Activated CD8-positive, alpha-beta memory T cell treated with anti-CD3 and anti-CD28 coated beads for 36 hours (primary cell): ENCODE measurements at regions not wholly inside any gene's neighbourhood (a gene's known extent, or its start where the extent isn't known, plus 50 kb on each side); places are given as distances from the start of the nearest gene placed in this dataset.
"Not testable (repeated sequence)": the region's sequence is repeated elsewhere in the genome, so short reads cannot be mapped to it uniquely, and the experiment has no call there.

Experiments used
- CTCF ChIA-PET: fragments of 350-600 bp; sonication (Branson Sonifier 250); formaldehyde crosslinking; loops from one replicate; lab custom pipeline; 2021; ENCODE audit warnings: antibody characterized with exemption; lab: Charles Lee
- POLR2A ChIA-PET: fragments of 350-600 bp; sonication (Branson Sonifier 250); formaldehyde crosslinking; loops from one replicate; lab custom pipeline; 2021; ENCODE audit warnings: antibody characterized with exemption; lab: Charles Lee

DNA sequence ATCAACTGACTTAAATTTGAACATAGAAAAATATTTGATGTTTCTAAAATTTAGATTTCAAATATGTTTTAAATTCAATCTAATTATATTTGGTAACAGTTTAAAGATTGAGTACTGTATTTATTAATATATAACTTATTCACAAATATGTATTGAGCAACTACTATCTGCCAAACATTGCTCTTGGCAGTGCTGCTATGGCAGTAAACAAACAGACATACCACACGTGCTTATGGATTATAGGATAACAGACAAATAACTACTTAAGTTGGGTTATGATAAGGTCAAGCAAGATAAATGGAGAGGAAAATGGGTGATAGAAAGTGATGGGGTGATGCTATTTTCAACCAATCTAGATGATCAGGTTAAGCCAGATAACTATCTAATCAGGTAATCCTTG, 538.1 kb downstream of the C12orf50 start:
- ChIA-PET POLR2A (no interaction called here), CTCF (no interaction called here)

GRCh38 chr12:87469295-87469694, 559.9 kb downstream of the C12orf50 start:
- ChIA-PET POLR2A (no interaction called here), CTCF (no interaction called here)

DNA sequence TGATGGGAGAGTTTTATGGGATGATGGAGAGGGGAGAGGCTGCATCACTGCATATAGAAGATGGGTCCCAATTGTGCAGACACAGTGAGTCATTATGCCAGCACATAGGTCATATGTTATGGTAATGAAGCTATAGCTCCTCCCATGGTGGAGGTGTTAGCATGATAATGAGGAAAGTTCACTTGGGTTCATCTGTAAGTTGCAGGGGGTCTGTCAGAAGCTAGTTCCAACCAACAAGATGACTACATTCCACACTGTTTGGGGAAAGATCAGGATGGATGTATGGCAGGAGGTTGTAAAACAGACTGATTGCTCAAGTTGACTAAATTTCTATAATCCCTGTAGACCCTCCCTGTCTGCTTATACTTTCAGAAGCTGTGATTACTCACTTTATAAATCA, 561.3 kb downstream of the C12orf50 start:
- POLR2A ChIA-PET = no interaction called here
- CTCF ChIA-PET = no interaction called here

GRCh38 chr12:87464565-87464964, 564.6 kb downstream of the C12orf50 start:
- POLR2A ChIA-PET = no interaction called here
- CTCF ChIA-PET = no interaction called here

GRCh38 chr12:87444039-87444438, 585.2 kb downstream of the C12orf50 start:
- CTCF ChIA-PET = interaction anchor here (0.7 kb wide), 1 partner anchor 13 kb away, joined by 5 read pairs; no protein-coding TSS in a partner anchor
- POLR2A ChIA-PET = no interaction called here

DNA sequence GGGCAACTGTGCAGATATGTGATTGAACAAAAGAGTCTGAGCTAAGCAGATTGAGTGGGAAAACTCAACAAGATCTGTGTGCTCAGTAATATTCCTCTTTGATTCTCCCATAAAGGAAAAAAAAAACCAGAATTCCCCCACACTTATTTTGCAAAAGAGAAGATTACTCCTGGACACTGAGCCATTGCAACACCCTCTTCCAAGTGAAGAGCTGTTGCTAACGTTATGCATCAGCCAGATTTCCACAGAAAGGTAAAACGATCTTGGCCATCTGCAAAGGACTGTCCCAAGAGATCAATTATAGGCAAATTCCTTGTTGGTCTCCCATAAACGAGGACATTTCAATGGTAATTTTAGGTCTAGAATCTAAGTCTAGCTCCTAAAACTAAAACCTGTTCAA, 587.7 kb downstream of the C12orf50 start:
- POLR2A ChIA-PET = no interaction called here
- CTCF ChIA-PET = no interaction called here

- POLR2A ChIA-PET = no interaction called here
- CTCF ChIA-PET = no interaction called here
Measured at GRCh38 chr12:87439990-87440827, 589.0 kb downstream of the C12orf50 start.

DNA sequence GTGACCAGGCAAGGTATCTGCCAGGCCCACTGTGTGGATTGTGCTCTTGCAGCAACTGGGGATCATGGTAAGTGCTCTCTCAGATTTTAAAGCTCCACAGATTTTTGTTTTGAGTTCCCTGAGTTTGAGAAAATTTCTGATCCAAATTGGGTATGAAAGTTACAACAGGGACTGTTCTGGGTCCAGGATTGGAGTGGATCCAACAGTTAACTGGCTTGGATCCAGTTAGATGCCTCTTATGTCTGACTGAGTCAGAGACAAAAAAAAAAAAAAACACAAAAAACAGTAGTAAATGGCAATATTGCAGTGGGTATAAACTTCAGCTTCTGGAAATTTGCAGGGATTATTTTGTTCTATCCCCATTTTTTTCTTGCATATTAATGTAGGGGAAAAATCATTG, 598.8 kb downstream of the C12orf50 start:
- ChIA-PET POLR2A (no interaction called here), CTCF (interaction anchor here (0.7 kb wide), 1 partner anchor 14 kb away, joined by 5 read pairs; no protein-coding TSS in a partner anchor)

GRCh38 chr12:87428701-87429277, 600.4 kb downstream of the C12orf50 start:
- POLR2A ChIA-PET = no interaction called here

DNA sequence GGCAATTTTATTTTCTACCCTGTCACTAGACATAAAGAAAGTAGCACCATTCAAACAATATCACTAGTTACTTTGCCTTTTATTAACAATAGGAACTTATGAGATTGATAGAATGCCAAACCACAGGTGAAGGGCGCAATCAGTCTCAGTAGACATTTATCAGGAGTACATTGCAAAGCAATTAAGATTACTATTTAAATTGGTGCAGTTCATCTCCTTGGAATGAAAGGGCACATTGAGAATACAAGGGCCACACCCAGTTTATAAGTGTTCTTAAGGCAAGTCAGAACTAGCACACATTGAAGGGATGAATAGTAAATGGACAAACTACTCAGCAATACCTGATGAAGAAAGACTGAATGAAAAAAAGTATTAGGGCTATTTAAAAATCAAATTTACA, 601.4 kb downstream of the C12orf50 start:
- ChIA-PET POLR2A (no interaction called here), CTCF (no interaction called here)

More at GRCh38 chr12:87428701-87429277, 600.4 kb downstream of the C12orf50 start:
- CTCF ChIA-PET = no interaction called here

- ChIA-PET CTCF (no interaction called here), POLR2A (no interaction called here)
Measured at GRCh38 chr12:87425942-87426554, 603.2 kb downstream of the C12orf50 start.

- POLR2A ChIA-PET, CTCF ChIA-PET: not testable (repeated sequence)
Measured at GRCh38 chr12:87421233-87421632, 608.0 kb downstream of the C12orf50 start.

- POLR2A ChIA-PET = no interaction called here
- CTCF ChIA-PET = no interaction called here
Measured at GRCh38 chr12:87413784-87414183, 615.4 kb downstream of the C12orf50 start.

DNA sequence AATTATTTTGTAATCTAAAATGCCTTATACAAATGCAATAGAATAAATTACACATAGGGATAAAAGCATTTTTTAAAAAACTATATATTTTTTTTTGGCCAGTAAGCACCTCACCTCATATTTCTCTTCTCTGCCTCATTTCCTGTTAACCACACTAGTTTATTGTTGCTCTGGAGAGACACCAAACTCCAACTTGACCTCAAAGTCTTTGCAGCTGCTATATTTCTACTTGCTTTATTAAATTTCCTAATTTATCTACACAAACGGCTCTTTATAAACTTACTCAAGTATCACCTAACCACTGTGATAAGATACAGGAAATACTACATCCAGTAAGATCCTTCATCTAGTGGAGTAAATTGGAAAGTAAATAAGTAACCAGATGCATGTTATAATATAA, 622.3 kb downstream of the C12orf50 start:
- POLR2A ChIA-PET = no interaction called here
- CTCF ChIA-PET = no interaction called here

DNA sequence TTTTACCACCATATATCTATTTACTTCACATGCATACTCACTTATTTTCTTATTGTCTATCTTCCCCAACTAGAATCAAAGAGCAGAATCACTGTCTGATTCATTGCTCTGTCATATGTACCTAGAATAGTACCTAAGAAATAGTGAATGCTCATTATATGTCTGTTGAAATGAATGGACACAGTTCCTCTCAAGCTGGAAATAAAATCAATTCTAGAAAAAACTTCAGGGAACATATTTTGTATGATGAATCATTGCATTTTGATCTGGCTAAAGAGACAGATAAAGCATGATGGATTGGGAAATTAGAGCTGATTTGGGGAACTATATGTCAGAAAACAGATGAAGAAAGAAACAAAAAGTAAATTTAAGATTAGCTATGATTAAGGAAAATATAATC, 623.3 kb downstream of the C12orf50 start:
- ChIA-PET POLR2A (no interaction called here), CTCF (no interaction called here)

GRCh38 chr12:87394168-87394567, 635.0 kb downstream of the C12orf50 start:
- CTCF ChIA-PET, POLR2A ChIA-PET: not testable (repeated sequence)

DNA sequence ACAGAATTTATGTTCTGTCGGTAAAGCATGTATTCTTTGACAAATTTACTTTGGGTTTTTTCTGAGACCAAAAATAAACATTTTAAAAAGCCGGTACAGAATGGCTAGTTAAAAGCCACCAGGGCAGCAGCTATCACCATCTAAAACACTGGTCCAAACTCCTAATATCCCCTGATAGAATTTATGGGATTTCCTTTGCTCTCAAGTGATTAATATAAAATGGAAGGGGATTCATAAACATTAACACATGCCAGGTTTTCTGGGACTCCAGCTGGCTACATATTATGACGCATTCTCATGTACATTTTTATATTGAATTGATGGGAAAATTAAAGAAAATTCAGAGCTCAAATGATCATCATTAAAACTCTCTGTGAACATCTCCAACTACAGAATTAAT, 640.8 kb downstream of the C12orf50 start:
- CTCF ChIA-PET = no interaction called here
- POLR2A ChIA-PET = no interaction called here

DNA sequence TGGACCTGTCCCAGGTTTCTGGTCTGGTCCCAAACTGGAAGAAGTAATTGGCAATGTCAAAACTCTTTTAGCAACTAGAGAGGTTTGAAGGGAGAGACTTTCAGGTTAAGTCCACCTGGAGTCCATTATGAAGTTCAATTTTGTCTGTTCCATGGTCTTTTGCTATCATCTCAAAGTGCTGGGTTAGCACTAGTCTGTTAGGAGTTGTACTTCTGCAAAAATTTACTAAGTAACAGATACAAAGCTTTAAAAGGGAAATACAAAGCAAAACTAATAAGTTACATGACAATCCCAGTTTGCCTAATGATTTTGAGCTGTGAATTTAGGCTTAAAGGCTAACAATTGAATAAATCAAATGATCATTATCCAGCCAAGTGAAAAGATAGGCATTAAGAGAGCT, 643.9 kb downstream of the C12orf50 start:
- POLR2A ChIA-PET = no interaction called here
- CTCF ChIA-PET = no interaction called here

GRCh38 chr12:87384226-87384625, 645.0 kb downstream of the C12orf50 start:
- POLR2A ChIA-PET = no interaction called here
- CTCF ChIA-PET = no interaction called here

- ChIA-PET CTCF (no interaction called here), POLR2A (no interaction called here)
Measured at GRCh38 chr12:87383680-87384079, 645.5 kb downstream of the C12orf50 start.
